LoVo (cell line): ENCODE measurements at regions not wholly inside any gene's neighbourhood (a gene's known extent, or its start where the extent isn't known, plus 50 kb on each side); places are given as distances from the start of the nearest gene placed in this dataset.
"Not testable (repeated sequence)": the region's sequence is repeated elsewhere in the genome, so short reads cannot be mapped to it uniquely, and the experiment has no call there.

Source experiments
- DNase-seq: peaks from one replicate; pipeline ENCODE4 v3.0.0-alpha.2; 2016; ENCODE audit warnings: low spot score

DNA sequence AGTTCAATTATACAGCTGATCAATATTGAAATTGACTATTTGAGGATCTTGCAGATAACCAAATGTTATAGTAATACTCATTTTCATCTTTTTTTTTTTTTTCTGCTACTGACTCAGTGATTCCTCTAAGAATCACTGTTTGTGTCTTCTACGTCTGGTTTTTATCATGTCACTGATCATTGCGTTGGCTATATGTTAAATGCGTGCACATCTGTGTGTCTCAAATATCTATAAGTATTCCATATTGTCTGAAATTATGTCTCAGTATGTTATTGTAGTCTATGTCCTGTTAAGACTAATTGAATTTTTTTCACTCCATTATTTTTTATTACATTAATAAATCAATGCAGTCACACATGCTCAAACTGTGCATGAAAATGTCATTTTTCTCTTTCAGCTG, 200.5 kb downstream of the PCDH20 start:
- DNase-seq = no peak

DNA sequence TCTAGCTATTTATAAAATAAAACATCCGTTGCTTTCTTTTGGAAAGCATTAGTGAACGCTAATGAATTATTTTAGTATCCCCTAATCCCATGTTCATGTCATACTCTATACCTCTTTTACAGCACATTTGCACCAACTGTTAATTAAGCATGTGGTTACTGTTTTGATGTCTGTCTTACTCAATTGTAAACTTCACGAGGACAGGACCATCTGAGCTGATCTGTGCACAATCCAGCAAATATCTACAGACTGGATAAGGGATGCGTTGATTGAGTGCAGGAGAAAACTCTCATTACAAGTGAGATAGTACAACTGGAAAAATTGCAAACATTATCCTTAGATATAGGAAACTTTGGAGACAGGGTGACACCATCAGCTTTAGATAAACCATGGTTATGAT, 201.1 kb downstream of the PCDH20 start:
- no peak for DNase-seq

DNA sequence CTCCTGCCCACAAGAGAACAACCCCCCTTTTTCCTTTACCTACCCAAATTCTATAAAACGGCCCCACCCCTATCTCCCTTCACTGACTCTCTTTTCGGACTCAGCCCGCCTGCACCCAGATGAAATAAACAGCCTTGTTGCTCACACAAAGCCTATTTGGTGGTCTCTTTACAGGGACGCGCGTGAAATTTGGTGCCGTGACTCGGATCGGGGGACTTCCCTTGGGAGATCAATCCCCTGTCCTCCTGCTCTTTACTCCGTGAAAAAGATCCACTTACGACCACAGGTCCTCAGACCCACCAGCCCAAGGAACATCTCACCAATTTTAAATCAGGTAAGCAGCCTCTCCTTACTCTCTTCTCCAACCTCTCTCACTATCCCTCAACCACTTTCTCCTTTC, 209.8 kb downstream of the PCDH20 start:
- not testable (repeated sequence) for DNase-seq

DNA sequence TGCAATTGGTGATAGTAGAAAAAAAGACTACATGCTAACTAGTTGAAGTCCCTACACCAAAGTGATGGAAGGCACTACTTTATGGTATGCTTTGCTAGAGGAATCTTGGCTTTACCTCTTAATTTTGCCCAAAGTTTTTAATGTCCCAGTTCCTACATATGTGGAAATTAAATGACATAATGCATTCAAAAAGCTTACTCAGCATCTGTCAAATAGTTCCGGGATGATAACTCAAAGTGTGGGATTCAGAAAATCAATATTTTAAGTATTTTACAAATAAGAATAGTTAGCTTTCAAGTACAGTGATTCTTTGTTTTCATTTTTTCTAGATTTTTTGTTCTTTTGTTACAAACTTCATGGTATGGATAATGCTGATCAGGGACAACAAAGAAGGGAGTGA, 211.6 kb downstream of the PCDH20 start:
- DNase-seq = no peak

DNA sequence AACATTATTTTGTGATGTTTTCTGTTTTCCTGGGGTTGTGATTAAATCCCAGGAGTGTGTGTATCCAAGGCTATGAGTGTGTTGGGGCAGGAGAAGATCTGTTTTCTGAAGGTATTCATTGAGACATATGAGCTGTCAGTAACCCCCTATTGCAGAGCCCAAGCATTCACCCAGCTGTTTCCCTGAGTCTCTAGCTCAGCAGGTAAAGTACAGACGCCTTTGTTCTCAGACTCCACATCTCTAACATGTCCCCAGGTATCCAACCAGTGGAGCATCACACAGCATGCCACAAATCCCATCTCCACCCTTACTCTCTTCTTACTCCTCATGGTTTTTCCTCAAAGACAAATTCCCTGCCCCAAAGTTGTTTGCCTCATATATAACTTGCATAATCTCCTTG, 213.6 kb downstream of the PCDH20 start:
- no peak for DNase-seq

DNA sequence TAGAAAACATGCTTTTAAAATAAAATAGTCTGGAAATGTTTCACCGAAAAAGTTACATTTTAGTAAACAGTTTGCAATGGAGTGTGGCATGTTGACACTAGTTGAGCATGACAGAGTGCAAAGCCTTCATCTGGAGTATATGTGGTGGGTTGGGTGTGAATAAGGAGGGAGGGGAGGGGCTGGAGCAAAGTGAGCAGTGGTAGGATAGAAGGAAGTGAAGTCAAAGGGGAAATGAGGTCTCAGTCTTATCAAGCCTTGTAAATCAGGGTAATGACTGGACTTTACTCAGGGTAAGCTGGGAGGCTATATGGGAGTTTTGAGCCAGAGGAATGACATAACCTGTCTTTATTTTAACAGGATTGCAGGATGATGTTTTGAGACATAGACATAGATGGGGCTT, 222.8 kb downstream of the PCDH20 start:
- peak; percentile 8 for DNase-seq

DNA sequence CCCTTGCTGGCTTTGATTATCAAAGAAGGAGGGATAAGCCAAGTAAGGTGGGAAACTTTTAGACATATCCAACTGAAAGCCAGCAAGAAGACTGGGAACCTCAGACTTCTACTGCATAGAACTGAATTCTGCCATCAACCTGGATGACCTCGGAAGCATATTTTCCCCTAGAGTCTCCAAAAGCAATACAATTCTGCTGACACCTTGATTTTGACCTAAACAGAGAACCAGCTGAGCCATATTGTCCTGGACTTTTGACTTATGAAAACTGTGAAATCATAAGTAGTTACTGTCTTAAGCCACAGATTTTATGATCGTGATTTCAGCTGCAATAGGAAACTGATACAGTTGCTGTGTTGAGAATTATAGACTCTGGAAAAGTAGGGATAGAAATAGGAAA, 227.6 kb downstream of the PCDH20 start:
- no peak for DNase-seq

DNA sequence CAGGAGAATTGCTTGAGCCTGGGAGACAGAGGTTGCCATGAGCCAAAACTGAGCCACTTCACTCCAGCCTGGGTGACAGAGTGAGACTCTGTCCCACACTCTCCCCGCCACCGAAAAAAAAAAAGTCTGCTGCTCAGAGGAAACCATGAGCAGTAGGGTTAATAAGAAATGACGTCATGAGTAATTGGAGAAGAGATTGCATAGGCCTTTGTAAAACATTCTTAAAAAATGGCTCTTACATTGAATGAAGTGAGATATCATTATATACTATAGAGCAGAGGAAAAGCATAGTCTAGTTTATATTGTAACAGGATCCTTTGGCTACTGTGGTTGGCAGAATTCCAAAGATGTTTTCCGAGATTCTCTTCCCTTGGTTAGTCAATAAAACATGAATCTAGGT, 228.2 kb downstream of the PCDH20 start:
- DNase-seq = no peak

DNA sequence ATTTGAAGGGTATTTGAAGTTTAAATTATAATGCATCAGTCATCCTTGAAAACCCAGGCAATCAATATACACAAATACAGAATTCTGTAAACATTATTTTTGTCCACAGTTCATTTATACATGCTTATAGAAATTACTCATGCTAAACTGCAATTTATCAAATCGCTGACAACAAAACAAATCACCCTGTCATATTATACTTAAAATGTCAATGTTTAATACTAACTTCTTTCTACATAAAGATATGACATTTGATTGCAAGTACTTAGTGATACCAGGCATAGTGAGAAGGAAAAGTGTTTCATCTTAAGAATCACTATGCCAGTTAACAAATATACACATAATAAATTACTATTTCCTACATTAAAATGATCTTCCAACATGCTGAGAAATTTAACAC, 232.0 kb downstream of the PCDH20 start:
- DNase-seq = no peak

DNA sequence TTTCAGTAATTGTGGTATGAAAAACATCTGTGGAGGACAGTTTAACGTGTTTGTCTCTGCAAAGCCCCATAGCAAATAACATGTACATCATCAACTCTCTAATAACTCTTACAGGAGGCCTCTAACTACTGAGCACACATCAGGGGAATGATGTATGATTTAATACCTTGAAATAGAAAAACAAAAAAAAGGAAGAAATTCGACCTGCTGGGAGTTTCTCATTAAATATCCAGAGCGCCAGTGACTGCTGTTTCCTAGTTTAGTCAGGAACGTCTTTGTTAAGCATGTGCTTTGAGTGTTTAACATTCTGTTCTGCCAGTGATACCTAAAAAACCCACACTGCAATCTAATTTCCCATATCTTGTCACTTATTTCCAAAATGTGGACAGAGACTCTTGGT, 235.4 kb downstream of the PCDH20 start:
- no peak for DNase-seq

DNA sequence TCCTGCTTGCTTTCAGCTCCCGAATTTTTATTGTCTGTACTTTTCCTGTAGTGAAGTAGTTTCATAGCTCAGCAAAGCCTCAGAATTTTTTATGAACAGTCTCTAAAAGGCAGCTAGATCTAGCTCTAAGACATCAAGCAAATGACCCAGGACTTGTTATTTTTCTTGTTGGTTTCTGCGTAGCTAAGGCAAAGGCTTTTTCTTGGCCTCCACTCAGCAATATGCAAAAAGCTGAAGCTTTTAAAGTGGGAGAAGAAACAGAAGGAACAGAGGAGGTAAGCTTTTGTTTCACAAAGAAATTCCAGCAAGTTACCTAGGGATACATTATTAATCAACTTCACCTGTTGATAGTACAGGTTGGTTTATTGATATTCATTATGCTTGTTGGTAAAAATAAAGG, 235.9 kb downstream of the PCDH20 start:
- DNase-seq = no peak

DNA sequence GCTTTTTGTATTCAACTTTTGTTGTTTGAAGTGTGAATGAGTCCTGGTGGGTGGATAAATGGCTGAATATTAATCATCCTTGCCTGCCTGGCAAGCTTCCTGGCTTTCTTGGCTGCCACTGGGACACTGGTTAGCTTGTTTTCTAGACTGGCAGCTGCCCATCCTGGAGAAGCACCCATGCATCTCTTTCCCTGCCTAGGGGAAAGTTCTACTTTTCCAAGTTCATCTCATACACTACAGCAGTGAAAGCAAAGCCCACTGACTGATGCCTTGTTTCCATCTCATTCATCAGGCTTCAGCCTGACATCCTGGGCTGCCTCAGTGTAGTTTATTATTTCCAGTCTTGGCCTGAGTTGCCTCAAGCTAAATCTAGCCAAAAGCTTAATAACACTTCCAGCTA, 244.8 kb downstream of the PCDH20 start:
- DNase-seq = no peak

DNA sequence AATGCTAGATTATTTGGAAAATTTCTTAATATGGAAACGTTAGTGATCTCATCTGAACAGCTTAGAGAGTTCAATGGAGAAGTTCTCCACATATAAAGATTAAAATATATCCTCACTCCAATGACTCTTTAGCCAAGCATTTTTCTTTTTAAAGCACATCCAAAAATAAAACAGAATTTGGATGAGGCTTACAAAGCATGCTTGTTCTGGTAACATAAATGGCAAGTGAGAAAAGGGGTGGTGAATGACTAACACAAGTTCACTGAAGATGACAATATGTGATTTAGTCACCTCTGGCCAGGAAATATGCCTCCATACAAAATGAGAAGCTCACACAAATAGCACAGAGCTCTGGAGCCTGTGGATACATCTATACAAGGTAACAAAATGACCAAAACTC, 253.0 kb downstream of the PCDH20 start:
- DNase-seq = no peak

DNA sequence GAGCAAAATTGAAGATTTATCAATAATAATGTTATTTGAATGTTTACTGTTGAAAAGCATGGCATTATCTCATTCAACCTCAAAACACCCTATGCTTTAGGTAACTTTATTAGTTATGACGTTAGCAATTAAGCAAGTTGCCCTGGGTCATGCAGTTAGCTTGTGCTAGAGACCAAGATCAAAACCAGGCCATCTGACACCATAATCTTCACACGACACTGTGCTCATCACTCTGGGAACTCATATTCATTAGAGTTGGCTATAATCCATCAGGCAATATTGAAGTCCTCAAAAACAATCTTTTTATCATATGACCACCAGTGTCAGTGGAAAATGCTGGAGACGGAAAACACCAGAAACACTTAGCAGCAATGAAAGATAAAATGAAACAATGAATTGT, 253.5 kb downstream of the PCDH20 start:
- DNase-seq = no peak

DNA sequence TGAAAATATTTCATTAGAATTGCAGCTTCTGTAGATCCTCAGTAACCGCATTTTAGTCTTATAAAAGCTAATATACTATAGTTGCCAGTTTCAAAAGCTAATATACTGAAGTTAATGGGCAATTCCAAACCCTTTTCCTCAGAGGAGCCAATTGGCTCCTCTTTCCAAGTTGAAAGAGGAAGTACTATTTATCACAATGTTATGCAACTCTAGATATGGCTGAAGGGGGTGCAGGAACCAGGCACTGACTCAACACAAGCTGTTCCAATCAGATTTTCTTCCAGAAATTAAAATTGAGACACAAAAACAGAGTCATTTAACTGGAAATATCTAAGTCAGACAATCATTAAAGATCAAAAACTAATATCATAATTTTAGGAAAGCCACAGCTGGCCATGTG, 258.9 kb downstream of the PCDH20 start:
- DNase-seq = no peak

DNA sequence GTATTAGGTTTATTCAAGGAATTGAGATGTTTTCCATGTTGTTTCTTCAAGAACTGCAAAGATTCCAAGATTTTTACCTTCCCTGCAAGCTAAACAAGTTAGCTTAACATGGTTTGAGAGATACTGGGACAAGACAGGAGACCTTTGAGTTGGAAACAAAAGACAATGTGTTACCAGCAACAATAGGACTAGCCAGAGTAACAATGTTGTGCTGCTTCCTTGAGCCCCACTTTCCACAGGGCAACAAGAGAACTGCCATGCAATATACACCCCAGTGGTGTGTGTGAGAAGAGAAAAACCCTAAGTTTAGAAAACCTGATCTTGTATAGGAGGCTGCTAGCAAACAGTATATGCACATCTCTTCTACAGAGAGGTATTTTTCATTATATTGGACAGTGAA, 264.6 kb downstream of the PCDH20 start:
- no peak for DNase-seq

DNA sequence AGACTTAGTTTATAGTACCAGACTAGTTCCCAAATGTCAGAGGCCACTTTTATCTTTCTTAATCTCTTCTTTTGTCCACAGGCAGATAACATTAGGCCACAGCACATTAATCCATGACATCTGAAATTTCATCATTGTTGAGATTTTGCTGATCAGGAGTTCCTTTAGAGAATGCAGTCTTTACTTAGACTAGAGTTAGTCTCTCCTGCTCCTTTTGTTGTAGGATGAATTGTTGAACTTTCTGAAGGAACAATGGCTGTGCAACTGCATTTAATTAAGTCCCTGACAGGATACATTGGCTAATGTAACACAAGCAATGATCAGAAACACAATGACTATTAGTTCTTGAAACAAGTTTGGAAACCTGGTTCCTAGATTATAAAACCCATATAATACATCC, 266.3 kb downstream of the PCDH20 start:
- no peak for DNase-seq

DNA sequence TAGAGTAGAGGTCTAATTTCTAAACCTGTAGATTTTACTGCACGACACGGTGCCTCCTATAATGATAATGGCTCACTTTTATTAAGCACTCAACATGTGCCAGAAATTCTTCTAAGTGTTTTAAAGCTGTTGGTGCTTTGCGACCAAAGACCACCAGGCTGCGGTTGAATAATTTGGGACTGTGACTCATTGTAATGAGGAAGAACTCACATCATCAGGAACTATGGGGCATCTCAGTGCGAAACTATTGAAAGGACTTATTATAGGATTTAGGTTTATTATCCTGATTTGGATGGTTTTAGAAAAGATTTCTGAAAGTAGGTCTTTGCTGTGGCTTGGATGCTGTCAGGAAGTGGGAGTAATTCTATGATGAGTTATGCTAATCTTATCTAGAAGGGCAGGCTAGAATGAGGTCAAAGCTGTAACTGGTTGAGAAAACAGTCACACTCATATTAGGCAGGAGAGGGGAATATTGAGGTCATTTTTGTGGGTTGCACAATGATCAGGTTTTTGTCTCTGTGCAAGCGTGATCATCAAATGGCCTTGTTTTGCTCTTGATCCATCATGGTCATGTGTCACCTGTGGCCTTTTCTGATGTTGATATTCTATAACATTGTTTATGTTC, 266.8 kb downstream of the PCDH20 start:
- no peak for DNase-seq

DNA sequence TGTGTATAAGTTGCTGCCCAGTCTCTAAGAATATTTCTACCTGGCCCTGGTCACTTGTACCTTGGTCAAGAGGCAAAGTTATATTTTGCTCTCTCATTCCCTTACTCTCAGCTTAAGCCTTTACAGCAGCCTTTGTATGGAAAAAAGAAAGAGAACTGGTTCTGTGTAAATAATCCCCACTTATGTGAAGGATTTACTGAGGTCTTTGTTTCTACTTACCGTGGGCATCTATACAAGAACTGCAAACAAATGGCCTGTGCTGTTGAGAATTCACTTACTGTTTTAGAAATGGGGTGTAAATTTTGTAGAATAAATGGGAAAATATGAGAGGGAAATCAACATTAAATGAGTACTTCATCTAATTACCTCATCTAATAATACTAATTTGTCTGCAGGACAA, 267.4 kb downstream of the PCDH20 start:
- no peak for DNase-seq

DNA sequence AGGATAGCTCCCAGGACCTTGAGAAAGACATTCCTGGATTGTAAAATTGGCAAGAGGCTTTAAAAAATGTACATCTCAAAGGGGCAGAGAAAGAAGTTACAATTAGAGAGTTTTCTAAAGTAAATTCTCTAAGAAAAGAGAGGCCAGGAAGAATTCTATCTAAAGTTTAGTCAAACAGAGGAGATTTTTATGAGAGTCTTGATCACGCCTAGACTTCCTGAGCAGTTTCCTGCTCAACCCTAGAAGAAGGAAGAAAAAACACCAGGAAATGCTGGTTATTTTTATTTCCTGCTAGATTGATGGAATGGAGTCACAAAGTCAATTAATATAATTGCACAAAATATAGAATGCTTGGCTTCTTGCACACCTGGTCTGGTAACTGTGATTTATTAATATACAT, 269.1 kb downstream of the PCDH20 start:
- DNase-seq = no peak

DNA sequence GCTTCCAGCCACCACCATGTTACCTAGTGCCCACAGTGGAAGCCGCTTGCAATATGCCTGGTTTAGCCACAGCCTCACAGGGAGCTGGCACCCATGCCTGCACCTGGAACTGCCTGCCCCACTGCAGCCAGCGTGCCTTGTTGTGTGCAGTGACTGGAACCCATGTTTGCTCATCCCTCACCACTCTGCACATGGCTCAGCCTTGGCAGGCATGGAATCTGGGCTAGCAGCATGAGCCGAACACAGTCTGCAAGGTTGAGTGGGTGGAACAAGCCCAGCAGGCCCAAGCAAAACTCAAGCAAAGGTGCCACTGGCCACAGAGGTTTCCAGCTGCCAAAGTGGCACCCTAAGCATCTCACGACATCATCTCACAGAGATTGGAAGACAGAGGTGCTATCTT, 269.5 kb downstream of the PCDH20 start:
- DNase-seq = no peak

DNA sequence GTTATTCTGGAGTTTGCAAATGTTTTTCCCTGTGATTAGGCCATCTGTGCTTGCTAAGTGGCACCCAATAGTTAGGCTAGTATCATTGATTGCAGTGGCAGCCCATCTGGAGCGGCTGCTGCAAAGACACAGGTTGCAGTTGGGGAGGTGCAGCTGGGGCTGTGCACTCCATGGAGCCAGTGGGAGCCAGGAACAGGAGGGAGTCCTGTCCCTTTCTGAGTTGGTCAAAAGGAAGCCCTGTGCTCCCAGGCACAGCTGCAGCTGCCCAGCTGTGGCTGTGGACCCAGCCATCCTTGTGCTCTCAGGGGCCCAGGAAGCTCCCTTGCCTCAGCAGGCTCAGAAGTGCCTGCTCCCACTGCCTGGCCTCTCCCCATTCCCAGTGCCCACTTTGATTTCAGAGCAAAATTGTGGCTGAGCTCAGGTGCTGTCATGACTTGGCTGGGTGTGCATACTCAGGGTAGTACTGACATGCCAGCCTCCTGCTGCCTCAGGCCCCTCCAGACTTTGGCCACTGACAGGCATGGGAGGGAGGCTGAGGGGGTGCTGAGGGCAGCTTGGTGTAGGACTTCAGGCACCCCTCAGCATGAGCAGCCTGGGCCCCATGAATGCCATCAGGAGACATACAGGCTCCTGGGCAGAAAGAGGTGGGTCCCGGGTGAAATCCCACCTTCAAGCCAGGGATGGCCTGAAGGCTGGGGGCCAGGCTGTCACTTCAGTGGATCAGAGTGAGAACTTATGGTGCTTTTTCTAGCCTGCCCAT, 270.6 kb downstream of the PCDH20 start:
- DNase-seq = no peak

DNA sequence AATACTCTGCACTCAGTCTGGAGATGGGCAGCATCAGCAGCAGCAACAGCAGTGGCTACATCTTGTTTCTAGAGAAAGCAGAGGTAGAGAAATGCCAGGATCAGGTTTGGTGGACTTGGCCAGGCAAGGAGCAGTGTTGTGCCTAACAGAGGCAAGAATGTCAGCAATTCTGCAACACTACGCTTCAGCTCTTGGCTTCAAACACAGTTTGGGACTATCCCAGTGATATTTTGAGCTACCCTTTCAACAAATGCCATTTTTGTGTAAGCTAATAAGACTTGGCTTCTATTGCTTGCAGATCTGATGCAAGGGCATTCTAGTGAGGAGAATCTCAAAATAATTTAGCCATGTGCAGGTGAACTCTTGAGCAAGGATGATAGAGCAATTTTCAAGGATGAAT, 271.3 kb downstream of the PCDH20 start:
- DNase-seq = no peak

DNA sequence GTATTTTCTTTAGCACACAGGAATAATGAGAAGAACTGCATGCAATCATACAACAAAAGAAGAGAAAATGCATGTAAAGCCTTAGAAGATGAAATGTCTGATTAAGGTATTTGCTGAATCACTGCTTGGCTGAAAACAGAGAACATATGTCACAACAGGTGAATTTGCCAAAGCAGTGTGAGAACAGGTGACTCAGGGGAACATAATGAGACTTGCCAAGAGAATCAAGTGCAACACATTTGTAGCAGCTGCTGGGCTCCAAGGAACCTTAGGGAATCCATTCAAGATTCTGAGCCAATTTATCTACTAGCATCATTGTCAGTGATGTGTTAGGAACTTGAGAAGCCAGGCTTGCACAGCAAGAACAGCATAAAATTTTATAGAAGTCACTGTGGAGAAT, 273.1 kb downstream of the PCDH20 start:
- no peak for DNase-seq
